ENCODE measurements at regions not wholly inside any gene's neighbourhood (a gene's known extent, or its start where the extent isn't known, plus 50 kb on each side); places are given as distances from the start of the nearest gene placed in this dataset.
"Not testable (repeated sequence)": the region's sequence is repeated elsewhere in the genome, so short reads cannot be mapped to it uniquely, and the experiment has no call there.

DNA sequence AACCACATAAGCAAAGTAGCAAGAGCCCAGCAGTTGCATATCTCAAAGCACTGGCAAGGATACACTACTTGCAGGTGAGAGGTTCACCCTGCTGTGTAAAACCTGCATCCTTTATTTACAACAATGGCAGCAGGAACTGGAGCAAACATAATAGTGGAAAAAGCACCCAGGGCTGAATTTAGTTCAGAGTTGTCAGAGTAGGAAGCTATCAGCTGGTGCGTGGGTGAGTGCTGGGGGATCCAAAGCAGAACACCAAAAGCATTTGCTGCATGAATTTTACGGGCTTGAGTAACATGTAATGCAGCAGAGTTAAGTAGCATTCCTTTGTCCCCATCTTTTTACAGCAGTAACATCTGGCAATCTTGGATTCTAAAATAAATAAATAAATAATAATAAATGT, 73.5 kb upstream of the SRD5A2 start:
- H3K4me3 ChIP-seq (ENCODE audit: low read depth, low read length) = no peak overlapping the region
- H3K27me3 ChIP-seq (ENCODE audit: control insufficient read depth, insufficient read depth, low read length) = no peaks in the 10 kb centered on the region
- H3K36me3 ChIP-seq (ENCODE audit: control insufficient read depth, insufficient read depth, low read length) = no peaks in the 10 kb centered on the region
- ChIA-PET POLR2A (no interaction called here), CTCF (no interaction called here)
- TF ChIP-seq, protein P1, sequence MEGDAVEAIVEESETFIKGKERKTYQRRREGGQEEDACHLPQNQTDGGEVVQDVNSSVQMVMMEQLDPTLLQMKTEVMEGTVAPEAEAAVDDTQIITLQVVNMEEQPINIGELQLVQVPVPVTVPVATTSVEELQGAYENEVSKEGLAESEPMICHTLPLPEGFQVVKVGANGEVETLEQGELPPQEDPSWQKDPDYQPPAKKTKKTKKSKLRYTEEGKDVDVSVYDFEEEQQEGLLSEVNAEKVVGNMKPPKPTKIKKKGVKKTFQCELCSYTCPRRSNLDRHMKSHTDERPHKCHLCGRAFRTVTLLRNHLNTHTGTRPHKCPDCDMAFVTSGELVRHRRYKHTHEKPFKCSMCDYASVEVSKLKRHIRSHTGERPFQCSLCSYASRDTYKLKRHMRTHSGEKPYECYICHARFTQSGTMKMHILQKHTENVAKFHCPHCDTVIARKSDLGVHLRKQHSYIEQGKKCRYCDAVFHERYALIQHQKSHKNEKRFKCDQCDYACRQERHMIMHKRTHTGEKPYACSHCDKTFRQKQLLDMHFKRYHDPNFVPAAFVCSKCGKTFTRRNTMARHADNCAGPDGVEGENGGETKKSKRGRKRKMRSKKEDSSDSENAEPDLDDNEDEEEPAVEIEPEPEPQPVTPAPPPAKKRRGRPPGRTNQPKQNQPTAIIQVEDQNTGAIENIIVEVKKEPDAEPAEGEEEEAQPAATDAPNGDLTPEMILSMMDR (IDR thresholded peaks at IDR 0.05; ENCODE audit: insufficient read depth, low read depth, low read length) = no peak
- peak; percentile 11 for DNase-seq (ENCODE audit: low read depth)

DNA sequence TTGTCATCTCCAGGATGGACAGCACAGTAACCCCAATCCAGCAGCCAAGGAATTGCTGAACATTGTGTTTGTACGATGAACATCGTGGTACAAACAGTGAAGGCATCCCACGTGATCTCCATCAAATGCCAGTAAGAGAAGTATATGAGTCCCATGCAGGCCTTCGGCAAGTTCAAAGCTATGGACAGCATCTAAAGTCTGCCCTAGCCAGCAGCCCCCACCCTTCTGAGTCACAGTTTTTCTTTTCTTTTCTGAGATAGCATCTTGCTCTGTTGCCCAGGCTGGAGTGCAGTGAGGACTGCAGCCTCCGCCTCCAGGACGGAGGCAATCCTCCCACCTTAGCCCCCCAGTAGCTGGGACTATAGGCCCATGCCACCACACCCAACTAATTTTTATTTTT, 71.0 kb upstream of the SRD5A2 start:
- H3K27me3 ChIP-seq (ENCODE audit: control insufficient read depth, insufficient read depth, low read length) = no peaks in the 10 kb centered on the region
- ChIA-PET POLR2A (no interaction called here), CTCF (no interaction called here)
- TF ChIP-seq, protein P1 (IDR thresholded peaks at IDR 0.05; ENCODE audit: insufficient read depth, low read depth, low read length) = no peak
- no peak for DNase-seq (ENCODE audit: low read depth)
- no peak overlapping the region for H3K4me3 ChIP-seq (ENCODE audit: low read depth, low read length)
- H3K36me3 ChIP-seq (ENCODE audit: control insufficient read depth, insufficient read depth, low read length) = no peaks in the 10 kb centered on the region

DNA sequence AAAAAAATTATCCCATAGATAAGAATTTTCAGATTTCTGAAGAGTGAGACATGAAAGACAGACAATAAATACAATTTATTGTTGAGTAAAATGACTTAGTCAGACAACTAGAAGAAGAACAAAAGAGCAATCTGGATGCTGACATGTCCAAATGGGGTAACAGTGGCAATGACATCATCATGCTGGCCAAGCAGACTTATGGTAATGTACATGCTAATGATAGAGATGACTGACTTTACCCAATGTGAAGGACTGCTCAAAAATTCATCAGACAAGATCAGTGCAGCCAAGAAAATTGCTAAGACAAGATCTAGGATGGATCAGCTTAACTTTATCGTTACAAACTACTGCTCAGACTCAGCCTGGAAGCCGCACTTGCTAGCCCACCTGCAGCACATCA, 70.5 kb upstream of the SRD5A2 start:
- DNase-seq (ENCODE audit: low read depth) = no peak
- POLR2A ChIA-PET = no interaction called here
- H3K27me3 ChIP-seq (ENCODE audit: control insufficient read depth, insufficient read depth, low read length) = no peaks in the 10 kb centered on the region
- TF ChIP-seq, protein P1 (IDR thresholded peaks at IDR 0.05; ENCODE audit: insufficient read depth, low read depth, low read length) = no peak
- H3K4me3 ChIP-seq (ENCODE audit: low read depth, low read length) = no peak overlapping the region
- CTCF ChIA-PET = interaction anchor here (1.3 kb wide), 1 partner anchor 11 kb away, joined by 3 read pairs; no protein-coding TSS in a partner anchor
- no peaks in the 10 kb centered on the region for H3K36me3 ChIP-seq (ENCODE audit: control insufficient read depth, insufficient read depth, low read length)

DNA sequence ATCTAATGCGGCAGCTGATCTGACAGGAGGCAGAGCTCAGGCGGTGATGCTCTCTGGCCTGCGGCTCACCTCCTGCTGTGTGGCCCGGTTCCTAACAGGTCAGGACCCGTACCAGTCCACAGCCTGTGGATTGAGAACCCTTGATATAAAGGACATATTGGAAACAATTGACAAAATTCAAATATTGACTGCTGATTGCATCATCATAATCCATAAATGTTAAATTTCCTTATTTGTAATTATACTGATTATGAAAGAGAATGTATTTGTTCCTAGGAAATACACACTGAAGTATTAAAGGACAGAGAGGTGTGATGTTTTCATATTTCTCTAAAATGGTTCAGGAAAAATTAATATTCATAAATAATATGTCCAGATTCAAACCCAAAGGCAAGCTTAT, 63.8 kb upstream of the SRD5A2 start:
- H3K4me3 ChIP-seq (ENCODE audit: low read depth, low read length) = no peak overlapping the region
- TF ChIP-seq, protein P1 (IDR thresholded peaks at IDR 0.05; ENCODE audit: insufficient read depth, low read depth, low read length) = no peak
- ChIA-PET POLR2A (no interaction called here), CTCF (no interaction called here)
- no peaks in the 10 kb centered on the region for H3K36me3 ChIP-seq (ENCODE audit: control insufficient read depth, insufficient read depth, low read length)
- no peak for DNase-seq (ENCODE audit: low read depth)
- no peaks in the 10 kb centered on the region for H3K27me3 ChIP-seq (ENCODE audit: control insufficient read depth, insufficient read depth, low read length)

DNA sequence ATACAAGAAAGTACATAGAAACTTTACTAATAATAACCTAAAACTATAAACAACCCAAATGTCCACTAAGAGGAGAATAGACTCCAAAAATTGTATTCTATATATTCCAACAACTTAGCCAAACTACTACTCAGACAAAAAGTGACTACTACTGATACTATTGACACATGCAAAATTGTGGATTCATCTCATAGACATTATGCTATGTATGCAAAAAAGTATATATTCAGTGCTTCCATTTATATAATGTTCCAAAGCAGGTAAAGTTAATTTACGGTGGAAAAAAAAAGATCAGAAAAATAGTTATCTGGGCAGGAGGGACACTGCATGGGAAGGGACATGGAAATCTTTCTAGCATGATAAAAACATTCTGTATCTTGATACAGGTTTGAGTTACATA, 62.0 kb upstream of the SRD5A2 start:
- ChIA-PET CTCF (interaction anchor here (1.2 kb wide), 1 partner anchor 16 kb away, joined by 3 read pairs; no protein-coding TSS in a partner anchor), POLR2A (no interaction called here)
- H3K27me3 ChIP-seq (ENCODE audit: control insufficient read depth, insufficient read depth, low read length) = no peaks in the 10 kb centered on the region
- H3K4me3 ChIP-seq (ENCODE audit: low read depth, low read length) = no peak overlapping the region
- no peaks in the 10 kb centered on the region for H3K36me3 ChIP-seq (ENCODE audit: control insufficient read depth, insufficient read depth, low read length)
- no peak for DNase-seq (ENCODE audit: low read depth)
- TF ChIP-seq, protein P1 (IDR thresholded peaks at IDR 0.05; ENCODE audit: insufficient read depth, low read depth, low read length) = no peak

DNA sequence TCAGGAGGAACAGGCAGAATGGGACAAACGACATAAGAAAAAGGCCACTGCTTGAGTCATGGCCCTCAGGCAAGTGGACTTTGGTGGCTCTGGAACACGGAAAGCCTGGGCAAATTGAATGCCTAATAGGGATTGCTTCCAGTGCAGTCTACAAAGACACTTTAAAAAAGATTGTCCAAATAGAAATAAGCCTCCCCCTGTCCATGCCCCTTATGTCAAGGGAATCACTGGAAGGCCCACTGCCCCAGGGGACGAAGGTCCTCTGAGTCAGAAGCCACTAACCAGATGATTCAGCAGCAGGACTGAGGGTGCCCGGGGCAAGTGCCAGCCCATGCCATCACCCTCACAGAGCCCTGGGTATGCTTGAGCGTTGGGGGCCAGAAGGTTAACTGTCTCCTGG, 51.5 kb upstream of the SRD5A2 start:
- H3K4me3 ChIP-seq (ENCODE audit: low read depth, low read length); H3K36me3 ChIP-seq (ENCODE audit: control insufficient read depth, insufficient read depth, low read length); CTCF ChIA-PET; DNase-seq (ENCODE audit: low read depth); POLR2A ChIA-PET; H3K27me3 ChIP-seq (ENCODE audit: control insufficient read depth, insufficient read depth, low read length): not testable (repeated sequence)

All from BJ (cell line).